GM23338 (cell line): ENCODE measurements at regions not wholly inside any gene's neighbourhood (a gene's known extent, or its start where the extent isn't known, plus 50 kb on each side); places are given as distances from the start of the nearest gene placed in this dataset.

Experiments
- ATAC-seq: fragments of 200-7000 bp; cut with Tn5 transposase; 3 replicates; pipeline ENCODE4 v1.9.1; 2020
- DNase-seq: peaks from one replicate; pipeline ENCODE4 v3.0.0-alpha.2; 2015; ENCODE audit warnings: low spot score
- H2AFZ ChIP-seq: fragments of 200-600 bp; sonication (generic); 2 replicates; pipeline ENCODE4 v1.8.0; 2016; ENCODE audit warnings: antibody characterized with exemption, mild to moderate bottlenecking, moderate library complexity
- H3F3A ChIP-seq: fragments of 200-600 bp; sonication (generic); replicated peaks from 2 replicates; pipeline ENCODE4 v1.8.0; 2017; ENCODE audit warnings: antibody characterized with exemption, mixed run types, low read depth
- H3K27ac ChIP-seq: fragments of 200-600 bp; sonication (generic); 2 replicates; pipeline ENCODE4 v1.6.1; 2016; ENCODE audit warnings: low read depth
- H3K27me3 ChIP-seq: fragments of 200-600 bp; sonication (generic); 2 replicates; pipeline ENCODE4 v1.8.0; 2016; ENCODE audit warnings: mild to moderate bottlenecking, mixed run types, moderate library complexity; ENCODE audit not compliant: insufficient read depth
- H3K36me3 ChIP-seq: fragments of 200-600 bp; sonication (generic); 2 replicates; pipeline ENCODE4 v1.8.0; 2016; ENCODE audit warnings: mild to moderate bottlenecking; ENCODE audit not compliant: insufficient read depth
- H3K4me1 ChIP-seq: fragments of 200-600 bp; sonication (generic); 2 replicates; pipeline ENCODE4 v1.8.0; 2016; ENCODE audit warnings: mild to moderate bottlenecking, moderate library complexity; ENCODE audit not compliant: insufficient read depth
- H3K4me2 ChIP-seq: fragments of 200-600 bp; sonication (generic); 2 replicates; pipeline ENCODE4 v1.7.1; 2017; ENCODE audit warnings: mixed run types
- H3K4me3 ChIP-seq: fragments of 200-600 bp; sonication (generic); 2 replicates; pipeline ENCODE4 v1.6.1; 2016; ENCODE audit warnings: mixed run types
- H3K79me2 ChIP-seq: fragments of 200-600 bp; sonication (generic); replicated peaks from 2 replicates; pipeline ENCODE4 v1.8.0; 2017; ENCODE audit warnings: mild to moderate bottlenecking; ENCODE audit not compliant: insufficient read depth
- H3K9me2 ChIP-seq: fragments of 200-600 bp; sonication (generic); 2 replicates; pipeline ENCODE4 v1.8.0; 2017; ENCODE audit not compliant: insufficient read depth
- H4K20me1 ChIP-seq: fragments of 200-600 bp; sonication (generic); replicated peaks from 2 replicates; pipeline ENCODE4 v1.8.0; 2017; ENCODE audit warnings: mild to moderate bottlenecking; ENCODE audit not compliant: insufficient read depth
- H3K27ac Mint-ChIP-seq: 2 replicates; pipeline ENCODE4 v1.8.0; 2020; ENCODE audit warnings: inconsistent platforms, mild to moderate bottlenecking, moderate library complexity, mixed read lengths
- H3K27me3 Mint-ChIP-seq: 3 replicates; pipeline ENCODE4 v1.8.0; 2022; ENCODE audit warnings: low read depth, mild to moderate bottlenecking, moderate library complexity, mixed read lengths, inconsistent platforms; ENCODE audit not compliant: insufficient read depth, poor library complexity
- H3K36me3 Mint-ChIP-seq: 3 replicates; pipeline ENCODE4 v1.8.0; 2021; ENCODE audit warnings: low read depth, mild to moderate bottlenecking, inconsistent platforms, moderate library complexity, mixed read lengths
- H3K4me1 Mint-ChIP-seq: 3 replicates; pipeline ENCODE4 v1.8.0; 2020; ENCODE audit warnings: mild to moderate bottlenecking, inconsistent platforms, mixed read lengths
- H3K4me3 Mint-ChIP-seq: 3 replicates; pipeline ENCODE4 v1.8.0; 2021; ENCODE audit warnings: moderate library complexity, mild to moderate bottlenecking, inconsistent platforms, mixed read lengths
- H3K9me3 Mint-ChIP-seq: 3 replicates; pipeline ENCODE4 v1.8.0; 2020; ENCODE audit warnings: moderate library complexity, mild to moderate bottlenecking, inconsistent platforms, mixed read lengths
- CREB1 ChIP-seq: fragments of 250-450 bp; sonication (Bioruptor Pico); IDR thresholded peaks from 2 replicates; pipeline ENCODE4 v1.5.0; 2020; ENCODE audit warnings: low read depth, mild to moderate bottlenecking, moderate library complexity
- ETS1 ChIP-seq: IDR thresholded peaks from 2 replicates; pipeline ENCODE4 v1.6.1; 2016; ENCODE audit warnings: antibody characterized with exemption
- EZH2 ChIP-seq: fragments of 200-600 bp; sonication (generic); IDR thresholded peaks from one replicate; pipeline ENCODE4 v1.8.0; 2017; ENCODE audit warnings: antibody characterized with exemption, mild to moderate bottlenecking, low read depth; ENCODE audit not compliant: unreplicated experiment
- EZH2phosphoT487 ChIP-seq: fragments of 200-600 bp; sonication (generic); IDR thresholded peaks from one replicate; pipeline ENCODE4 v1.8.1; 2018; ENCODE audit warnings: antibody characterized with exemption; ENCODE audit not compliant: unreplicated experiment
- JUNB ChIP-seq: IDR thresholded peaks from one replicate; pipeline ENCODE4 v1.6.1; 2016; ENCODE audit warnings: antibody characterized with exemption; ENCODE audit not compliant: unreplicated experiment
- NANOG ChIP-seq: IDR thresholded peaks from 2 replicates; pipeline ENCODE4 v1.6.1; 2016; ENCODE audit warnings: antibody characterized with exemption, borderline replicate concordance
- POLR2AphosphoS5 ChIP-seq: IDR thresholded peaks from 2 replicates; pipeline ENCODE4 v1.6.1; 2016; ENCODE audit warnings: antibody characterized with exemption, low read depth
- ZNF114 ChIP-seq: fragments of 250-450 bp; sonication (Bioruptor Pico); IDR thresholded peaks from 2 replicates; pipeline ENCODE4 v1.5.0; 2020; ENCODE audit warnings: mild to moderate bottlenecking, moderate library complexity
- ZNF331 ChIP-seq: fragments of 250-450 bp; sonication (Bioruptor Pico); IDR thresholded peaks from 2 replicates; pipeline ENCODE4 v1.5.0; 2020; ENCODE audit warnings: low read depth, mild to moderate bottlenecking, moderate library complexity
- ZNF462 ChIP-seq: fragments of 250-450 bp; sonication (Bioruptor Pico); IDR thresholded peaks from 2 replicates; pipeline ENCODE4 v1.5.0; 2020; ENCODE audit warnings: mild to moderate bottlenecking, moderate library complexity

GRCh38 chr11:13090228-13090708, 81.2 kb downstream of the RASSF10 start (continued):
- TF ChIP-seq ZNF462 (no peak), ZNF331 (CRISPR knock-in tag) (no peak)

GRCh38 chr11:13091373-13091772, 82.3 kb downstream of the RASSF10 start:
- Histone ChIP-seq H3K79me2 (no peaks in the 10 kb centered on the region), H3K4me1 (peaks cover 7% of the 10 kb centered on the region; the same call in 1 of the 2 replicates), H3K9me2 (0 out of 2 replicates have a peak, but pooled peaks cover 3% of the 10 kb centered on the region), H4K20me1 (no peaks in the 10 kb centered on the region), H3K4me3 (no peak overlapping the region), H3F3A (no peaks in the 10 kb centered on the region), H3K27ac (no peak overlapping the region), H3K36me3 (no peaks in the 10 kb centered on the region), H2AFZ (peak overlapping the region; percentile 28), H3K4me2 (no peak overlapping the region), H3K27me3 (no peaks in the 10 kb centered on the region)
- peaks cover 5% of the 10 kb centered on the region; the same call in 2 of the 3 replicates for H3K36me3 Mint-ChIP-seq
- peaks cover 9% of the 10 kb centered on the region; the same call in 2 of the 3 replicates for H3K4me1 Mint-ChIP-seq
- peaks cover 15% of the 10 kb centered on the region for H3K9me3 Mint-ChIP-seq
- H3K4me3 Mint-ChIP-seq = no peak overlapping the region
- ATAC-seq (no peak), DNase-seq (no peak)
- H3K27me3 Mint-ChIP-seq = peaks cover 3% of the 10 kb centered on the region
- H3K27ac Mint-ChIP-seq = no peak overlapping the region
- TF ChIP-seq ZNF114 (CRISPR knock-in tag) (no peak), POLR2AphosphoS5 (no peak), NANOG (no peak), JUNB (no peak), EZH2 (no peak), ETS1 (no peak), ZNF462 (no peak), EZH2phosphoT487 (no peak), CREB1 (CRISPR knock-in tag) (no peak)
